ENCODE measurements at regions not wholly inside any gene's neighbourhood (a gene's known extent, or its start where the extent isn't known, plus 50 kb on each side); places are given as distances from the start of the nearest gene placed in this dataset.

DNA sequence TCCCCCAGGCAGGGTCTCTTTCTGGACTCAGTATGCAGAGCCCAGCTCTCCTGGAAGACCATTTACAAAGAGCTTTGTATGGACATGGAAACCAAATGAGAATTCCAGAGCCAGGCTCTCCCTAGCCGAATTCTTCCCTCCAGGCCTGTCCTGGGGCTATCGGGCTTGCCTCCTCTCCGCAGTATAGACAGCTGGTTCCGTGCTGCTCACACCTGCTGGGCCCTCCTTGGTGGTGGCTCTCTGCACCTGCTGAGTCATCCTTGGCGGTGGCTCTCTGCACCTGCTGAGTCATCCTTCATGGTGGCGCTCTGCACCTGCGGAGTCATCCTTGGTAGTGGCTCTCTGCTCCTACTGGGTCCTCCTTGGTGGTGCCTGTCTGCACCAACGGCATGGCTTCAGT, 743.5 kb downstream of the BRD1 start:
- no peak for DNase-seq
- TF ChIP-seq, protein P1, sequence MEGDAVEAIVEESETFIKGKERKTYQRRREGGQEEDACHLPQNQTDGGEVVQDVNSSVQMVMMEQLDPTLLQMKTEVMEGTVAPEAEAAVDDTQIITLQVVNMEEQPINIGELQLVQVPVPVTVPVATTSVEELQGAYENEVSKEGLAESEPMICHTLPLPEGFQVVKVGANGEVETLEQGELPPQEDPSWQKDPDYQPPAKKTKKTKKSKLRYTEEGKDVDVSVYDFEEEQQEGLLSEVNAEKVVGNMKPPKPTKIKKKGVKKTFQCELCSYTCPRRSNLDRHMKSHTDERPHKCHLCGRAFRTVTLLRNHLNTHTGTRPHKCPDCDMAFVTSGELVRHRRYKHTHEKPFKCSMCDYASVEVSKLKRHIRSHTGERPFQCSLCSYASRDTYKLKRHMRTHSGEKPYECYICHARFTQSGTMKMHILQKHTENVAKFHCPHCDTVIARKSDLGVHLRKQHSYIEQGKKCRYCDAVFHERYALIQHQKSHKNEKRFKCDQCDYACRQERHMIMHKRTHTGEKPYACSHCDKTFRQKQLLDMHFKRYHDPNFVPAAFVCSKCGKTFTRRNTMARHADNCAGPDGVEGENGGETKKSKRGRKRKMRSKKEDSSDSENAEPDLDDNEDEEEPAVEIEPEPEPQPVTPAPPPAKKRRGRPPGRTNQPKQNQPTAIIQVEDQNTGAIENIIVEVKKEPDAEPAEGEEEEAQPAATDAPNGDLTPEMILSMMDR (IDR thresholded peaks at IDR 0.05): no peak
- Mint-ChIP-seq H3K27me3 (ENCODE audit: insufficient read depth) (no peaks in the 10 kb centered on the region; the same call in 1 of the 2 replicates), H3K4me1 (ENCODE audit: low read depth) (no peaks in the 10 kb centered on the region), H3K27ac (no peak overlapping the region), H3K36me3 (ENCODE audit: low read depth) (peaks cover 10% of the 10 kb centered on the region), H3K4me3 (no peak overlapping the region), H3K9me3 (peaks cover 71% of the 10 kb centered on the region)

DNA sequence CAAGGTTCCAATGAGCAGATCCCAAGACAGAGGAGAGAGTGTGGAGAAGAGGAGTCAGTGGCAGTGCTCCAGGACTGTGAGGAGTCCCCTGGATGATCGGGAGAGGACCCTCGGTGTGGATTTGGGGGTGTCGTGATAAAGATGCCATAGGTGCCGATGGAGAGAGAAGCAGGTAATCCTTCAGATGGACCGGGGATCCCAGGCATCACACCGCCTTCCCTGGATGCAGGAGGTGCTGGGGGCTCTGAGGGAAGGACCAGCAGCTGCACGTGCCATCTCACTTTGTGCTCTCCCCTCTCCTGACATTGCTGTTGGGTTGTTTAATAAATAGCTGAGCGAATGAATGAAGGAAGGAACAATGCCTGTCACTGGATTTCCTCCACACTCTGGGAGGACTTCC, 744.1 kb downstream of the BRD1 start:
- TF ChIP-seq, protein P1 (IDR thresholded peaks at IDR 0.05): no peak
- Mint-ChIP-seq H3K9me3 (peaks cover 67% of the 10 kb centered on the region), H3K4me1 (ENCODE audit: low read depth) (no peaks in the 10 kb centered on the region), H3K27ac (no peak overlapping the region), H3K36me3 (ENCODE audit: low read depth) (peaks cover 10% of the 10 kb centered on the region), H3K4me3 (no peak overlapping the region), H3K27me3 (ENCODE audit: insufficient read depth) (no peaks in the 10 kb centered on the region; the same call in 1 of the 2 replicates)
- no peak for DNase-seq

DNA sequence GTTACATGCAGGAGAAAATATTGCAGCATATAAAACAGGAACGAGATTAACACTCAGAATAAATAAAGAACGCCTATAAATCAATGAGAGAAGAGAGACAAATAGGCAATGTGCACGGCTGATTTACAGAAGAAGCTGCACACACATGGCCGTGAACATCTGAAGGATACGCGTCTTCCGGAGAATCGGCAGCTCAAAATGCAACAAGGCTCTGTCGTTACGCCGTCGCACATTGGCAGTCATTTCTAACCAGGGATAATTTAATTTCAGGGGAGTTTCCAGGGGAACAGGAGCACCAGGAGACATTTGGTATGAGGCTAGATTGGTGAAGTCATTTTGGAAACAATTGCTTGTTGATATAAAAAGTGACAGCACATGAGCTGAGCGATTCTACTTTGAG, 745.2 kb downstream of the BRD1 start:
- DNase-seq: no peak
- Mint-ChIP-seq H3K4me3 (no peak overlapping the region), H3K9me3 (peaks cover 63% of the 10 kb centered on the region), H3K27me3 (ENCODE audit: insufficient read depth) (no peaks in the 10 kb centered on the region; the same call in 1 of the 2 replicates), H3K4me1 (ENCODE audit: low read depth) (no peaks in the 10 kb centered on the region), H3K27ac (no peak overlapping the region), H3K36me3 (ENCODE audit: low read depth) (peaks cover 10% of the 10 kb centered on the region)
- TF ChIP-seq, protein P1 (IDR thresholded peaks at IDR 0.05): no peak

DNA sequence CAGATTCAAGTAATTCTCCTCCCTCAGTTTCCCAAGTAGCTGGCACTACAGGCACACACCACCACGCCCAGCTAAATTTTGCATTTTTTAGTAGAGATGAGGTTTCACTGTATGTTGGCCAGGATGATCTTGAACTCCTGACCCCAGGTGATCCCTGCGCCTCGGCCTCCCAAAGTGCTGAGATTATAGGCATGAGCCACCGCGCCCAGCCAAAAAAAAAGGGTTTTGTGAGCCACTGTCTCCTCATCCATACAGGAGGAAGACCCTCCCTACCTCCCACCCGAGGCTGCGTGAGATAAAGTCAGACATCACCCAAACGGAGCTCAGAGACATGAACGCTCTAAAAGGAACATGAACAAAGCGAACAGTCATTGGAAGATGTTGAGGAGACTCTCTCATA, 745.7 kb downstream of the BRD1 start:
- TF ChIP-seq, protein P1 (IDR thresholded peaks at IDR 0.05): no peak
- Mint-ChIP-seq H3K27ac (no peak overlapping the region), H3K27me3 (ENCODE audit: insufficient read depth) (no peaks in the 10 kb centered on the region), H3K36me3 (ENCODE audit: low read depth) (peaks cover 10% of the 10 kb centered on the region), H3K4me1 (ENCODE audit: low read depth) (no peaks in the 10 kb centered on the region), H3K4me3 (no peak overlapping the region), H3K9me3 (peaks cover 59% of the 10 kb centered on the region)
- DNase-seq: no peak

DNA sequence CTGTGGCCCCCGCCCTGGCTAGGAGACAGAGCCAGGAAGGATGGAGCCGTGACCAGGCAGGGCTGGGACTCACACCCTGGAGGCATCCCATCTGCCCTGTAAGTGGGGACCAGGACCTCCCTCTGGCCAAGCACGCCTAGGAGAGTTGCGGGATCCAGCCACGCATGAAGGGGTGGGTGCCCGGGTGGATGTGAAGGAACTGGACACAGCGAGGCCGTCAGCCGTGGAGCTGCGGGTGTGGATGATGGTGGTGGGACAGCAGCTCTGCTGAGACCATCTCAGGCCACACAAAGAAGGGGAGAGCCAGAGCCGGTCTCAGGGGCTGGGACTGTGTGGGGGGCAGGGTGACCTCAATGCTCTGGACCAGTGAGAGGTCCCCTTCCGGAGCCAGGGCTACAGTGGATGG, 746.4 kb downstream of the BRD1 start:
- H3K4me3 Mint-ChIP-seq: no peak overlapping the region
- H3K4me1 Mint-ChIP-seq (ENCODE audit: low read depth): no peaks in the 10 kb centered on the region
- H3K9me3 Mint-ChIP-seq: peaks cover 60% of the 10 kb centered on the region
- H3K36me3 Mint-ChIP-seq (ENCODE audit: low read depth): peaks cover 10% of the 10 kb centered on the region
- TF ChIP-seq, protein P1 (IDR thresholded peaks at IDR 0.05): no peak
- no peak for DNase-seq
- H3K27ac Mint-ChIP-seq: no peak overlapping the region
- no peaks in the 10 kb centered on the region for H3K27me3 Mint-ChIP-seq (ENCODE audit: insufficient read depth)

DNA sequence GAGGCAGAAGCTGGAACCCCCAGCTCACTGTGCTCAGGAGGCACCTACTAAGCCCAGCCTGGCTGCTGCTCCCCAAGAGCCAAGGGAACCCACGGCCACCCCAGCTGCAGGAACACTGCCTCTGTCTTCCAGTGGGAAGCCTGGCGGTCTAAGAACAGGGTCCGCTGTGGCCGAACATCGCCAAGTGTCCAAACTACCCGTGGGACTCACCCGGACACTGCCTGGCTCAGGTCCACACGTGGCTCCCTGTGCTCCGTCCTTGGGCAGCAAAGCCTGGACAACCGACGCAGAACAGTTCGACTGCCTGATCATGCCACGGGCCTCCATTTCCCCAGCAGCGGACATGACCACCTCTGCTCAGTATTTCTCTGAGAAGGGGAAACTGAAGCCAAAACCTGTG, 747.0 kb downstream of the BRD1 start:
- no peak overlapping the region for H3K27ac Mint-ChIP-seq

More for the DNA sequence above, 747.0 kb downstream of the BRD1 start:
- Mint-ChIP-seq H3K4me1 (ENCODE audit: low read depth) (no peaks in the 10 kb centered on the region), H3K27me3 (ENCODE audit: insufficient read depth) (no peaks in the 10 kb centered on the region), H3K9me3 (peaks cover 55% of the 10 kb centered on the region), H3K36me3 (ENCODE audit: low read depth) (peaks cover 10% of the 10 kb centered on the region), H3K4me3 (no peak overlapping the region)
- TF ChIP-seq, protein P1 (IDR thresholded peaks at IDR 0.05): no peak
- no peak for DNase-seq
